ENCODE measurements at regions not wholly inside any gene's neighbourhood (a gene's known extent, or its start where the extent isn't known, plus 50 kb on each side); places are given as distances from the start of the nearest gene placed in this dataset.

DNA sequence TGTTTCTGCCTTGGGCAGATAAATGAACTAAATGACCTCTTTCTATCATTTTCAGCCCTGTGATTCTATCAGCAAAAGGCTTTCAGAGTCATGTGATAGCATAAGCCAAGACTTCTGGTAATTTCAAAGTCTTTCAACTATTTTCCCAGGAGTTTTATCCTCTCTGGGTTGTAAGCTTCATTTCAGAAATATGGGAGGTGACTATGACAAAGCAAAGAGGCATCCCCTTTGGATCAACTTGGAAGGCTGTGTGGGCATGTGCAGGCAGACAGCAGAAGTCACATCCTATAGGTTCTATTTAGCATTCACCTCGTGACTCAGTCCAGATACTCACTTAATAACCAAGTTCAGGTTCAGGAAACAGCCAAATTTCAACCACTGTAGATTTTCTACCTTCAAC is 149.0 kb upstream of the FST start:
- DNase-seq (ENCODE audit: low spot score) = no peak

DNA sequence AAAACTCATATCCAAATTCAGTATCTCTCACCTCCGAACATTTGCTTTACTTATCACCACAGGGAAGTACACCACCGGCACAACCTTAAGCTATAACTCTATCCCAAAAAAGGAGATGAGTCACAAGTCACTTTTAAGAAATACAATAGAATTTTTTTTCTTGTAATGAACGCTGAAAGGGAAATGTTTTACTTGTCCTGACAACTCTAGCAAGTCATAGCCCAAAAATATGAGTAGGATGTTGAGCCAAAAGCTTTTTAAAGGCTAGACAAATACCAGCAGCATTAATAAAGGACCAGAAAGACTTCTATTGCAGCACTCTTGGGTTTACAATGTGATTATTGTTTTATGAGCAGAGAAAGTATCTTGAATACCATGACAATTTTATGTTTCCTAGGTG is 147.3 kb upstream of the FST start:
- DNase-seq (ENCODE audit: low spot score) = no peak

DNA sequence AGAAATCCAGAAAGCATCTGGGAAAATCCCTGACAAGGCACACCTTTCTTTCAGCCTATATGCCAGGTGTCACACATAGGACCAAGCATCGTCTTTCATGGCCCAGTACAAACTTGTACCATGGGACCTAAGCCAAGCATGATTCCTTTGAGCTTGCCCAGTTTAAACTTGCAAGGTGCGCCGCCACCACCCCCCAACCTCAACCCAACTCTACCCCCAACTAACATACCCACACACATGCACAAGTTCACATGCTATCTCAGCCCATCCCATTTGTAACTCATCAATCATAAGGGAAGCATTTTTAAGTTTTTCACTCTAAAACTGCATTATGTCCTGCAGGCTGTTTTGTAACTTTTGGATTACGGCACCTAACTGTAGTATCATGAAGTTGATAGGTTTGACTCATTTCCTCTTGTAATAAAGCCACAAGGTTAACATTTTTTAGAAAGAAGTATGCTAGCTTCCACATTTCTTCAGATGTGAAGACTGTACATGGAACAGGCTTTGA is 145.9 kb upstream of the FST start:
- no peak for DNase-seq (ENCODE audit: low spot score)

DNA sequence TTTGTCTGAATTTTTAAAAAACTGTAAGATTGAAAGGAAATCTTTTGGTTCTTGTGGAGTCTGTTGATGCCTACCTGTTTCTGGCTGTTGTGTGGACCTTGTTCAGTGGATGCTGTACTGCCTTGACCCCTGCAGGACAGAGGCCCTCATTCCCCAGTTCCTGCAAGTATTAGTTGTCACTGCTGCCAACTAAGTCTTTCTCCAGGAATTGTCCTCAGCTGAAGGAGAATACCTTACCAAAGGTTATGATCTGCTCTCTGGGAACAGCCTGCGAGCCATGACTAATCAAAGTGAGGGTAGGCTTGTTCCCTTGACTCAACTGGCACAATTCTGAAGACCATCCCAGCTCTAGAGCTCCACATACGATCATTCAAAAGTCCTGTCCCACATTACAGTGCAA is 145.3 kb upstream of the FST start:
- DNase-seq (ENCODE audit: low spot score) = no peak

DNA sequence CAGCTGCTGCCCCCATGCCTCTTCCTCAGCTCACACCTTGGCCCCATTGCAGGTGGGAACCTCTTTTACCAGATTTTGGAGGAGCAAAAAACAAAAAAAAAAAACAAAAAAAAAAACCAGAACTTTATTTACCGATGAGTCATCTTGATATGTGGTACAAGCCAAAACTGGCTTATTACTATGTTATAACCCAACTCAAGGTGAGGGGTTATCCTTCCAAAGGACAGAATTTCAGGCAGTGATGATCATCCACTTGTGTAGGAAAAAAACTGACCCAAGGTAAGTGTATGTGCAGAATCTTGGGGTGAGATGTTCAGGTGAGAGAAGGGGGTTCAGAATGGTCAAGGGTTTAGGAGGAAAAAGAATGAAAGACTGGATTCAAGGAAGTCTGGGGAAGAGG is 142.6 kb upstream of the FST start:
- DNase-seq (ENCODE audit: low spot score) = no peak

DNA sequence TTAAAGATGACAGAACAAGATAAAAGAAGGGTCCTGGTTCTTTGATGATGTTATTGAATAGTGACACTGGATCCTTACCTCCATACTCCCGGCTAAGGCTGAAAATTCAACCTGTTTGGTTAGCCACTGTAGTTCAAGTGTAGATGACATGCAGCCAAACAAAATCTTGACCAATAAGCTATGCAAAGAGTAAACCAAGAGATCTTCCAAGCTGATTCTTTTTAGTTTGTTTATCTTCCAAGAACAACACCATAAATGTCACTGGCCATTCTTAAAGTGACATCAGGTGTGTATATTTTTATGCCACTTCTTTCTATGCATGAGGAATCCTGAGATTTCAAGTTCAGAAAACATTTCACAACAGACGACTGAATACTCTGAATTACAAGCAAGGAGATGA is 141.5 kb upstream of the FST start:
- DNase-seq (ENCODE audit: low spot score) = no peak

DNA sequence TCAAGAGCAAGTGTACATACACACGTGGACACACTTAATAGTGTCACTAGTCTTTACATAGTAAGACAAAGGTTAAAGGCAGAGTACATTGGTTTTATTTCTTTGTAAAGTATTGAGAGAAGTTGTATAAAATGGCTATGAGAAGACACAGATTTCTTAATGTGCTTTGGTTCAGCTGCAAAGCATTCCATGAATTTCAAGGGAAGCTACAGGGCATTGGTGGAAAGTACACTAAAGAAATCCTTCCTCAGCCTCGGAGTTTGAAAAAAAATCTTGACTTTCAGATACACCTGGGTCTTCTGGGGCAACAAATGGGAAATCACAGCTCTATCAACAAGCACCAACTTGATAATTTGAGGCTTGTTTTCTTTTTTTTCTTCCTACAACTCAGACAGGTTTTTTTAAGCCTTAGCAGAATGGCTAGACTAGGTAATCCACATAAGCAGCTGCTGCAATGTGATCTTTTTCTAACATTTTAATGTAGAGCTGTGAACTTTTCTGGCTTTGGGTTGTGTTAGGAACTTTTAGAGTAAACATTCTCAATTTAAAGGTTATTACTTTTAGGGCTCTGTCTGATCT is 140.4 kb upstream of the FST start:
- no peak for DNase-seq (ENCODE audit: low spot score)

DNA sequence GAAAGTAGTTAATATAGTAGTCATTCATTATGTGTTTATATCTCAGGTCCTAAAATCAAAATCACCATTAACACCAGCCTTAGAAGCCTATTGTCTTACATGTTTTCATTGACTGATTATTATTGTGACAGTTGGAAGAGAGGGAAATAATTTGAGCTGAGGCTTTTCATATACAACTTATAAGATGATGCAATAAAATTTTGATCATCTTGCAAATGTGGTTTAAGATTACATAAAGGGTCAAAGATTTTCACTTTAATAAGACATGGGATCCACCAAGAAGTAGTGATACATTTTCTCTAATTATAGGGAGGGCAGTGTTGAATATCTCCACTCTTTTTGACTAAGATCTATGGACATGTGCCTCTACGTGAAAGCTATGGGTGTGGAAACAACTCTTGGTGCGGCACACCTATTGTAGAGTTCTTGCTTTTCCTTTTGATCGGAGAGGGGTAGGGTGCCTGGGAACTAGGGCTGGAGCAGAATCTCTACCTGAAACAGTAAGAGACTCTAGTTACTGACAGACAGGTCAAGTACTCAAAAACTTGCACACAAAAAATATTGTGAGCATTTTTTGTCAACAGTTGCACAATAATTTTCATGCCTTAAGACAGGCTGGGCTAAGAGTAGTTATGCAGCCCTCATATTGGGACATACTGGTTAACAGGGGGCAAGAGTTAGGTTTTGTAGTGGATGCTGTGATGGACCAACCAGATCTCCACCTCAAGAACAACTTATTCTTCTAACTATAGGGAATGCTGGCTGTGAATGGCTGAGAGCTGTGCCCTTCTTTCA is 139.3 kb upstream of the FST start:
- DNase-seq (ENCODE audit: low spot score) = no peak

DNA sequence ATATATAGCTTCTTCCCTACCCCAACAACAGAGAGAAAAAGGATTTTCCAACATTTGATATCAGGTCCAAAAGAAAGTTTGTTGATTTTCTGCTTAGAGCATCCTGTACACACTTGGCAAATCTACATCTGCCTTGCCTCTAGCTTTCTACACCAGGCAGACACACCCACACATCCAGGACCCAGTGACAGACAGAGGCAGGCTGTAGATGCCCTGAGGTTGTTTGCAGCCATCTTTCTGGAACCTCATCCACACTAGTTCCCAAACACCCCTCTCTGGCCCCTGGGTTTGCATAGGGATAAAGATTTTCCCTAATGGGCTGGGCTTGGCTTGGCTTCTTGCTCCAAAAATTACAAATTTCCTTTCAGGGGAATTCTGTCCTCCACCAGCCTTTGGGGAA is 138.2 kb upstream of the FST start:
- DNase-seq (ENCODE audit: low spot score) = no peak

DNA sequence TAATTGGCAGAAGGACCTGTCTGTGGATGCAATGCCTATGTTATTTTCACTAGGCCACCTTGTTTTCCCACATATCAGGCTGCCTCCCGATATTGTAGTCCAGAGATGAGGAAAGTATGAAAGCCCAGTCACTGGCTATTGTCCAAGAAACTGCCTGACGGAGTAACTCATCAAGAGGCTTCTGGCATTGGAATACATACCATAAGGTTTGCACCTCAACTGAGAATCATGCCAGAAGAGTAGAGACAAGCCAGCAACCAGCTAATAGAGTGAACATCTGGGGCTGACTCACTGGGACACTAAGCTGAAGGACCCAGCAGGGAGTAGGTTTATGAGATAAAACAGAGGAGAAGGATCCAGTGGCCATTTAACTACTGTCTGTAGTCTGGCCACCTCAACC is 137.2 kb upstream of the FST start:
- no peak for DNase-seq (ENCODE audit: low spot score)

DNA sequence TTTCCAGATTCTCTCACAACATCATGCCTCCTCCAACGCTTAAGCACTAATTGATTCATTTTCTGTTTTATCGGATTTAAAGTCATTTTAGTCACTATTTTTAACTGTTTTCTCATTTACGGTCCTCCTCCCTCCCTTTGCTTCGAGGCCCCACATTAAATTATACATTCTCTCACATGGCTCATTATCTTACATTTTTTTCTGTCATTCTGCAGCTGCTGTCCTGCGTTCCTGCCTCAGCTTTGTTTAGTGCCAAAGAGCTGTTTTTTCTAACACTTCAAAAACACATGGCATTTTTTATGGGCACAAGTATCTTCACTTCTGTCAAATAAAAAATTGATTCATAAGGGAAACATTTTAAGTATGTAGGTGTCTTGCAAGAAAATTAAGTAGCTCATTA is 130.1 kb upstream of the FST start:
- no peak for DNase-seq (ENCODE audit: low spot score)

DNA sequence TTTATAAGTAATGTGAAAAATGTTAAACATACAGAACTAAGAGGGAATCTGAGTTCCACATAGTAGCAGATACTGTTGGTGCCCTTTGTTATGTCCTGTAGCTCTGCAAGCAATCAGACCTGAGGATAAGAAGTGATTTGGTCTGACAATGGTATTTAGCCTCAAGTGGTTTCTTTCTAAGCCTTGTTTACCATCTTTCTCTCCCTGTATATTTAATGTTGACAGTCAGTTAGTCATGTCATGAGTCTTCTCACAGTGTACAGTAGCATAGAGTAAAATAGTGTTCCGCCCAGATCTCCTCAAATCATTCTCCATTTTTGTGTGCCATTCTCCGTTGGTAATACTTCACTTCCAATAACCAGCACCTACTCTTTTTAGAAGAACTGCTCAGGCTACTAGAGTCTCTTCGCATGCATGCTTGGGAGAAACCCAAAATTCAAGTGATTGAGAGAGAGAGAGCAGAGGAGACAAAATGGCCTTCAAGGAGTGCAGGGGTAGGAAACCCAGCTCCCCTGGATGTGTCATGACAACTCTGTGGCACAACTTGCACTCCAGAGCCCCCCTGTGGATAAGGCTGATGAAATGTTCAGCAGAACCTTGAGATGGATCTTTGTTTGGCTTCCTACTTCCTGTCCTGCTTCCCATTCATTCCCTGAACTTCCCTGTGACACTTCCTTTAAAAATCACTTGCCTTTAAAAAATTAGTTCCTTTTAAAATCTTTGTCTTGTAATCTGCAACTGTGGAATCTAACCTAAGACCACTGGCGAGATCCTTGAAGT is 129.2 kb upstream of the FST start:
- DNase-seq (ENCODE audit: low spot score) = no peak

DNA sequence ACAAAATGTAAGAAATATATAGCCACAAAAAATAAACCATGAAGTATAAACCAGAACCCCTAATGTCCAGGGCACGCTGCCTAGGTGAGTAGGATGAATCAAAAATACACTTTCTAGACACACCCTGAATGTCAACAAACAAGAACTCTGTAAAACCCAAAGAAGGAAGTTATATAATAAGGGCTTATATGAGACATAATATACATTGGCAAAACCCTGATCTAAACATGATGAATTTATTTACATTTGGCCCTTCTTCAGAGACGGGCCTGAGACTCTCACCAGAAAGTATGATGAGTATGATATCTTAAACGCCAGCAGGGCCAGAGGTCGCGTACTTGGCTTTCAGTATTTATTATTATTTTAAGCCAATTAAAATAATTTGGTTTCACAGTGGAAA is 125.1 kb upstream of the FST start:
- no peak for DNase-seq (ENCODE audit: low spot score)

DNA sequence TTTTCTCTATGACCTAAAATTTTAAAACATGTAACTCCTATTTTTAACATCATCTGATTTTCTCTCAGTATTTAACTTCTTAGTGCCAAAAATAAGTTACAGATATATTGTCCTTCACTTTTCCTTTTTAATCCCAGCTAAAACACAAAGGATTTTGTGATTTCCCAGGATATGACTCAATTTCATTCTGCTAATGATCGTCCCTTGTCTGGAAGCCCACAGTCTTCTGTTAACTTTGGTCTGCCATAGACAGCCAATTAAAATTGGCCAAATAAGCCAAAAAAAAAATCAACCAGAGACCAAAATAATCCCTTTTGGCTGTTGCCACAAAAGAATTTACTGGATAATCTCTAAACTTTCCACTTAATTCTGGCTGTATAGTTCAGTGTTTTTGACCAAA is 124.5 kb upstream of the FST start:
- DNase-seq (ENCODE audit: low spot score) = no peak

DNA sequence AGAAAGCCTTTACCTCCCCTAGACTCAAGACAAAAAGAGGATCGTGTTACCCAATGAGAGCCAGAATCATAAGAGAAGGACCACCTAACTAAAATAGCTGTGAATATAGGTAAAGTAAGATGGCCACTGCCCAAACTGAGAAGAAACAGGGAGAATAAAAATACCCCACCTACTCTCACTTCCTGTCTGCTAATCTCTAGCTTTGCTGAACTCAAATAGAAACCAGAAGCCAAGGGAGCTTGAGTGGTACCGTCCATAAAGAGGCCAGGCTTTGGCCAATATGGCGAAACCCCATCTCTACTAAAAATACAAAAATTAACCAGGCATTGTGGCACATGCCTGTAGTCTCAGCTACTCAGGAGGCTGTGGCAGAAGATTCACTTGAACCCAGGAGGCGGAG is 123.0 kb upstream of the FST start:
- DNase-seq (ENCODE audit: low spot score) = no peak

DNA sequence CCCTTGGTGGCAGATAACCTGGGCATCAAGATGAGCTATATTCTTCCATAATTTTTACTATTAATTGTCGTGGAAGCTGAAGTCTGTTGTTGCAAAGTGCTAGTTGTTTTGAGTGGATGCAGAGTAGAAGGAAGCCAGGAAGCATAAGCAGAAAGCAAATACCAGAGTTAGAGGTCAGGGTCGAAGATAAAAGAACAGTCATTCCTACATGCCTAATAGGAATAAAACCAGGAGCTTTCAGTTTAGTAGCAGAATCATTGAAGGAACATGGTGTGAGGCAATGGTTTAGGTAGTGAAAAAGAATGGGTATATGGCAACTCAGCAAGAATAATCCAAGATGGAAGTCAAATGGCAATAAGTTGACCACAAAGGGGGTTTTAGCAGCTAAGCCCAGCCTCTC is 121.6 kb upstream of the FST start:
- DNase-seq (ENCODE audit: low spot score) = no peak

DNA sequence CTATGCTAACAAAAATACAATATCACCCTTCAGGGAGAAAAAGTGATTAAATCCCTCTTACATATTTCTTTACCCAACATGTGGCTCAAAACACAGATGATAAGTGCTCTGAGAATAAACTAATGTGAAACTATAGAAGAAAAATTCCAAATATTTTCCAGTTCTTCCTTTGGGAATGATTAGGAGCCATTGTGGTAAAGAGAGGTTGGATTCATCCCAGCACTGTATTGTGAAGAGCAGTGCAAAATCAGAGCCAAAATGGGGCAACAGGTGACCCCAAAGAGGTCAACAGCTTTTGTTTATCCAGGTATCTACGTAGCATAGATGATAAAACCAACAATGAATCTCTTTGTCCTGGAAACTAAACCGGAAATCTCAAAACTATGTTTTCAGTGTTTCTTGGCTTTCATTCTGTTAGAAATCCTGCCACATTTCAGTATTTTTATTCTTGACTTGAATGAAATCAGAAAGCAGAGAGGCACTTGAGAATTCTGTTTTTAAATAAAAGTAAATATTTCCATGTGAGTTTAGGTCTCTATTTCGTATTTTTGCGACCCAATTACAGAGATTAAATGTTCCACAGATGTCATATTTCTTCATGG is 120.4 kb upstream of the FST start:
- DNase-seq (ENCODE audit: low spot score) = no peak

DNA sequence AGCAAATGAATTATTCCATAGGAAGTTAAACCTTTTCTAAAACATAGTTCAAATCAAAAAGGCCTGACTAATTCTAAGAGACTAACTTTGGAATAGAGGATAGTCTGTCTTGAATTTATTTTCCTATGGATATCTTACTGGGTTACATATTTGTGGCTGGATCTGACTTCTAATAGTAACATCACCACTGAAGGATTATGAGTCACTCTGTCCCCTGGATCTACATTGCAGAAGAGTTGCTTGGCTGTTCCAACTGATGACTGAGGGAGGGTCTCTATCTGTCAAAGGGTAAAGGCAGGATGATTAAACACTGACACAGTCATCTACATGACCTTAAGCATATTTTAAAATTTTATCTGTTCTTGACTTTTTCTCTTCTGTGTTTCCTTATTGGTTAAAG is 119.6 kb upstream of the FST start:
- no peak for DNase-seq (ENCODE audit: low spot score)

DNA sequence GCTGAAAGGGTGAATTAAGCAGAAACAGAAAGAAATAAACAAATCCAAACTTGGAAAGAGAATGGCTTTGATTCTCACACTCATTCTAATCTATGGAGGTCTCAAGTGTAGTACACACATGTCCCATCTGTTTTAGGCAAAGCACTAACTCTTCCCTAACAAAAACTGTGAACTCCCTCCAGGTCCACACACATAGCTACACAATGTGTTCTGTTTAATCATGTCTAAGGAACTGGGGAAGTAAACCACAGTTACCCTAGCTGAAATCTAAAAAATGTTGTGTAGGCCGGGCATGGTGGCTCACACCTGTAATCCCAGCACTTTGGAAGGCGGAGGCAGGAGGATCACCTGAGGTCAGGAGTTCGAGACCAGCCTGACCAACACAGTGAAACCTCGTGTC is 118.7 kb upstream of the FST start:
- DNase-seq (ENCODE audit: low spot score) = no peak

DNA sequence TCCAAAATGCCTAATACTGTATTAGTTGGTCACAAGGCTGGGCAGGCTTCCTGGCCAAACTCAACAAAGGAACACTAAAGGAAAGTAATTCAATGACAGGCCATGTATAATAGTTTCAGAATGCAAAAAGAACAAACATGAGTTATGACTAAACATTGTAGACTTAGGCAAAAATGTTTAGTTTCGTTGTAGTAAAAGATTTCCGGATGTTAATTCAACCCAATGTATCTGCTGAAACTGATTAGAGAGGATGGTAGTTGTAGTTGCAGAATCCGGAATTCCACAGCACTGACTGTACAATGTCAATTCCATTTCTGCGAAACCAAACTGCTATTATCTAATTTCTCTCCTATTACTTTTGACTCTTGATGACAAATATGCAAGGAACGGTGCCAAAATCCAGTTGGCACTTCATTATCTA is 117.9 kb upstream of the FST start:
- no peak for DNase-seq (ENCODE audit: low spot score)

DNA sequence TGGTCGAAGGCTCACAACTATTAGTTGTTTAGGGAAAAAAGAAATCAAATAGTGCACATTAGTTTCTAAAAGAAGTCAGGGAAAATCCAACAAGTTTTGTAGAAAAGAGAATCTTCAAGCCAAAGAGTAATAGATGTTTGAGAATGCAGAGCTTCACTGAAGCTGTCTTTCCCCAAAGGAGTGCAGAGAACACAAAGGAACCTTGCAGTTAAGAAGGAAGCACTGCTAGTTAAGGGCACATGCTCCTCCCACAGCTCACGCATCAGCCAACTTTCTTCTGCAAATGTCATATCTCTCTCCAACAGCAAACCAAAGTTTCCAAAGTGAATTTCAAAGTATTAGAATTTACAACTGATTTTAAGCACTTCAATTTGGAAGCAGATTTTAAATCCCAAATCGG is 116.4 kb upstream of the FST start:
- no peak for DNase-seq (ENCODE audit: low spot score)

DNA sequence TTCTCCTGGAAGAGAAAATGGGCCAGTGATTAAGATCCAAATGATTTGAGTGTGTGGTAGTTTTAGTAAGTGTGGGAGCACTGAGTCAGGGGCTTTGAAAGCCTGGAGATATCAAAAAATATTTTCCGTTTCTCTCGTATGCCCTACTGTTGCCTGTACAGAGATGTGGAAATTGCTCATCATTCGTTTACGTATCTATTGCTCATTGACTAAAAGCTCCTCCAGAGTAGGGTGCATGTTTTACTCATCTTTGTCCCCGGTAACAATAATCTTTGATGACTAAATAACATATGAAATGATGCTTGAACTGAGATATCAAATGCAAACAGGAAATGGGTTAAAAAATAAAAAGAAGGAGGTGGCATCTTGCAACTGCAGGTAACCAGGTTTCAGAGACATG is 114.2 kb upstream of the FST start:
- no peak for DNase-seq (ENCODE audit: low spot score)

DNA sequence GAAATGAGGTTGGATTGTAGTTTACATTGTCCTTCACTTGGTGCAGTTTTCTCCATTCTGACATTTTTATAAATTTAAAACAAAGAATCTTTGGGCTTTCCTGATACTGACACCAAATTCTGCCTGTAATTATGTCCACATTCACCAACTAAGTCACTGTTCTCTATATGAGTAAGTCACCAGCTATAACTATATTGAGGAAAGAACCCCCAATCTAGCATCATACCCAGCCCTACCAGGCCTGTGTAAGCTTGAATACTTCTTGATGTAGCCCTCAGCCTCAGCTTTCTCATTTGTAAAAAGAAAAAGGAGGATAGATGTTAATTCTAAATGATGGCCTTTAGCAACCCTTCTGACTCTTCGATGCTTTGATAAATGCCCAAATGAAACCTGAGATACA is 112.7 kb upstream of the FST start:
- no peak for DNase-seq (ENCODE audit: low spot score)
